ENCODE measurements at regions not wholly inside any gene's neighbourhood (a gene's known extent, or its start where the extent isn't known, plus 50 kb on each side); places are given as distances from the start of the nearest gene placed in this dataset.
"Not testable (repeated sequence)": the region's sequence is repeated elsewhere in the genome, so short reads cannot be mapped to it uniquely, and the experiment has no call there.

DNA sequence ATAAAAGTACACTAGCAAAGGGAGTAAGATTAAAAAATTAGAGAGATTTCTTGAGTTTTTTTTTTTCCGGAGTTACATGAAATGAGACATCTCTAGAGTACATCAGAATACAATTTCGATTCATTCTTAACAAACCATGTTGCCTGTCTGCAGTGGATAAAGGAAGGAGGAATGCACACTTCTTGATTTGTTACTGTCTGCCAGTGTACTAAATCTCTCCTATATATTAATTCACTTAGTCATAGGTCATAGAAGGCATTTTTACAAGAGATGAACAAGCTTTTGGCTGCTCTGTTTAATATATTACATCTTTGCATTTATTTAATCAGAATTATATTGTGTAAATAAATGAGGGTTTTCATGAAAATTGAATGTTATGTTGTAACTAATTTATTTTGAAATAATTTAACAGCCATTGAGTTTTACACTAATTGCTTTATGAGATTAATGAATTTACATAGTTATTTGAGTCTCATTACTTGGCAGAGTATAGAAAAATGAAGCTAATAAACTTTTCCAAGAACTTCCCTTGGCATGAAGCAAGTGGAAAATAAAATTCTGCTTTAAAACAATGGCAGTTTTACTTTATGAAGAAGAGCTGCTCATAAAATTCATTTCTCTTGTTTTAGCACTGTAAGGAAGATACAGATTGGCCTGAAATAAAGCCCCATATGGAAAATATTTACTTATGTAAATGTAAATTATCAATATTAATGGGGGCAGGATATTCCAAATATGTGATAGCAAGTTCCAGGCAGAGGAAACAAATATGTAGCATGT lies 1284.7 kb downstream of the BRINP3 start:
- no peak for DNase-seq
- Mint-ChIP-seq H3K36me3 (no peaks in the 10 kb centered on the region), H3K27ac (no peak overlapping the region), H3K4me1 (no peaks in the 10 kb centered on the region), H3K27me3 (ENCODE audit: low read depth in 3 of 3) (no peaks in the 10 kb centered on the region), H3K9me3 (peaks cover 7 to 44% (median 27%) of the 10 kb centered on the region in 6 donors), H3K4me3 (no peak overlapping the region)

DNA sequence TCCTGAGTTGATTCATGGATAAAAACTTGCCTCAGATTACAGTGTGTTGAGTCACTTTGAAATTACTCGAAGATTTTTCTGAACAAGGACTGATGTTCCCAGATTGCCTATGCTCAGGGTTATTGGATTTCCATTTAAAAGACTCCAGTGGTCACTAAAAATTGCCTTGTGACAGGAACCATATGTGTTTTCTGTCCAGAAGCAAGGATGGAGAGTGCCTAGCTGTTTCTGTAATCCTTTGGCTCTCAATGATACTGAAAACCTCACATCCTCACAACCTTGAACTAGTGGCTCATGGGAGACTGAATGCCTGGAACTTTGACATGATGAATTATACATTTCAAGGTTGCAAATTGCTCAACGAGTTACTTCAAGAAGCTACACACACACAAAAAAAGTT lies 1271.8 kb downstream of the BRINP3 start:
- H3K27ac Mint-ChIP-seq, result no peak overlapping the region
- peaks cover 12 to 25% (median 21%) of the 10 kb centered on the region in 6 donors for H3K9me3 Mint-ChIP-seq
- no peaks in the 10 kb centered on the region for H3K36me3 Mint-ChIP-seq
- no peak for DNase-seq
- H3K4me1 Mint-ChIP-seq, result no peaks in the 10 kb centered on the region
- H3K27me3 Mint-ChIP-seq (ENCODE audit: low read depth in 3 of 3), result peaks cover 0 to 1% (median 0%) of the 10 kb centered on the region in 3 donors
- H3K4me3 Mint-ChIP-seq, result no peak overlapping the region

DNA sequence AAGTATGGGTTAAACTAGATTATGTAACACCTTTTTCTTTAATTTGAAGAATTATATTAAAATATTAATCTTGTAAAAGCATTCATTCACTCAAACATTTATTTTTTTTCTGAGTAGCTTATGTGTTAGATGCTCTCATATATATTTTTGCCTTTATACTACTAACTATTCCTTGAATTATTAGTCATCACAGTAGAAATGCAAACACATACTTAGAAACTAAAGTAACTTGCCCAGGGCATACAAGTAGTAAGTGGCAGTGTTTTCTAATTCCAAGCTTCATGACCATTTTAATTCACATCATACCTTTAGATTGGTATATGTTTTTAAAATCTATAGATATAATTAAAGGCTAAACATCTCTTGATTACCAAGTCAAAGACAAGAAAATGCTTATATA lies 1271.0 kb downstream of the BRINP3 start:
- no peak for DNase-seq
- no peaks in the 10 kb centered on the region for H3K36me3 Mint-ChIP-seq
- no peak overlapping the region for H3K27ac Mint-ChIP-seq
- peaks cover 12 to 25% (median 21%) of the 10 kb centered on the region in 6 donors for H3K9me3 Mint-ChIP-seq
- no peaks in the 10 kb centered on the region for H3K4me1 Mint-ChIP-seq
- no peak overlapping the region for H3K4me3 Mint-ChIP-seq
- peaks cover 0 to 1% (median 0%) of the 10 kb centered on the region in 3 donors for H3K27me3 Mint-ChIP-seq (ENCODE audit: low read depth in 3 of 3)

DNA sequence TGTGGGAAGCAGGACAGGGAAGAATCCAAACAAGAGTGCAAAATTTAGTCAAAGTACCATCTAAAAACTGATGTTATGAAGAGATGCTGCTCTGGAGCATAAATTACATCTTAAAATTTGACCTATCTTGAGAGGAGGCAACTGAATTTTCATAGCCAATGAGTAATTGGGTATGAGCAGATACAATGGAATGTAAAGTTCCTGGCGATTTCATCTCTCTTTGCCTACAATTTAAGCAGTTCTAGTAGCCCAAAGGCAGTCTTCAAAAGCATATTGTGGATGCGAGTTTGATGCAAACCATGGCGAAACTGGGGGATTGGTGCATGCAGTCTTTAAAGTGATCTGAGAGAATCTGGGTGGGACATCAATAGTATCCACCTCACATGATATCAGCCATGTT lies 1265.9 kb downstream of the BRINP3 start:
- DNase-seq, result no peak
- Mint-ChIP-seq H3K27me3 (ENCODE audit: low read depth in 3 of 3) (no peaks in the 10 kb centered on the region), H3K4me1 (no peaks in the 10 kb centered on the region), H3K4me3 (no peak overlapping the region), H3K36me3 (no peaks in the 10 kb centered on the region), H3K27ac (no peak overlapping the region), H3K9me3 (peaks cover 9 to 28% (median 20%) of the 10 kb centered on the region in 6 donors)

DNA sequence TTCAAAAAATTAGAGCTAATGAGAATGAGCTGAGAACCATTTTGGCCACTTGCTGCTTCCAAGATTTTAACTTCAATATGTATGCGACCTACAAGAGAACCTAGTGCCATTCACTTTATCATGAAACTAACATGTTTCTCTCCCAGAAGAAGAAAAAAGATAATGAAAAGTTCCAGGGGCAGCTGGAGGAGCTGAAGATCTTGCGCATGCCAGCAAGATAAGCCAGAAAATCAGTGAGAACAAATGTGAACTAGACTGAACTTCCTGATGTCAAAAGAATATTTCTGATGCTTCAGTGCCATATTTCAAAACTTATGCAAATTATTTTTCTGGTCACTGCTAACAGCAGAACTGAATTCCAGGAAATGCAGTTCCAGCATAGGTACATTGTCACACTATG lies 1265.1 kb downstream of the BRINP3 start:
- Mint-ChIP-seq H3K4me3 (no peak overlapping the region), H3K9me3 (peaks cover 8 to 28% (median 22%) of the 10 kb centered on the region in 6 donors), H3K4me1 (no peaks in the 10 kb centered on the region)

DNA sequence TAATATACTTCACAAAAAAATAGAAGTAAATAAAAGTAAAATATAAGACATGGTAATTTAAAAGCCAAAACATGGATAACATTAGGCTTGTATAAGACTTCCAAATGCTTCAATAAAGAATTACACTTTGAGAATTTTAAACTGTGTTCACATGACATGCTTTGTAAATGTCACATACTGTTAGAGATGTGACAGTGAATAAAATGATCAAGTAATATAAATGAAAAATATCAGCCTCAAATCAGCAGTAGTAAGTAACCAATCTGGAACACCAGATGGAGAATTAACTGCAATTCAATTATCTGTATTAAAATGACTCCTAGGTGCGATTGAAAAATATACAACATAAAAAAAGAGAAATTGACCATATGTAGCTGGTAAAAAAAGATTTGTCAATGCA lies 1260.8 kb downstream of the BRINP3 start:
- Mint-ChIP-seq H3K9me3 (peaks cover 3 to 33% (median 17%) of the 10 kb centered on the region in 6 donors), H3K36me3 (no peaks in the 10 kb centered on the region), H3K4me3 (no peak overlapping the region), H3K4me1 (no peaks in the 10 kb centered on the region), H3K27me3 (ENCODE audit: low read depth in 3 of 3) (no peaks in the 10 kb centered on the region), H3K27ac (no peak overlapping the region)
- DNase-seq, result no peak

More for the DNA sequence above, 1265.1 kb downstream of the BRINP3 start:
- Mint-ChIP-seq H3K36me3 (no peaks in the 10 kb centered on the region), H3K27ac (no peak overlapping the region), H3K27me3 (ENCODE audit: low read depth in 3 of 3) (no peaks in the 10 kb centered on the region)
- no peak for DNase-seq

DNA sequence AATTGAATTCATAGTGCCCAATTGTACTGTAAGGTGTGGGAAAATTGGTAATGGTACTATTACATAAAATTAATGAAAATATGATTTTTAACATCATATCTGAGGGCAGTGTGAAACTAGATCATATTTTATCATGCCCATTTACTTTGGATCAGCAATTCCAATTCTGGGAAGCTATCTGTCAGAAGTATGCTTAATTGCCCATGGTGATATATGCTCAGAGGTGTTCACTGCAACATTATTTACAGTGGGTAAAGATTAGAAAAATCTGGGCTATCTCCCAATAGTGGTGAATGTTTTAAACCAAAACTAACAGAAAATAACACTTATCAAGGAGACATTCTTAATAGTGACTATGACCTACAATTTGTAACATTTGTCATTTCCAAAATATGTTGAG lies 1260.0 kb downstream of the BRINP3 start:
- no peak for DNase-seq
- H3K27me3 Mint-ChIP-seq (ENCODE audit: low read depth in 3 of 3), result no peaks in the 10 kb centered on the region
- no peaks in the 10 kb centered on the region for H3K36me3 Mint-ChIP-seq
- H3K4me3 Mint-ChIP-seq, result no peak overlapping the region
- no peaks in the 10 kb centered on the region for H3K4me1 Mint-ChIP-seq
- no peak overlapping the region for H3K27ac Mint-ChIP-seq
- peaks cover 3 to 33% (median 17%) of the 10 kb centered on the region in 6 donors for H3K9me3 Mint-ChIP-seq

DNA sequence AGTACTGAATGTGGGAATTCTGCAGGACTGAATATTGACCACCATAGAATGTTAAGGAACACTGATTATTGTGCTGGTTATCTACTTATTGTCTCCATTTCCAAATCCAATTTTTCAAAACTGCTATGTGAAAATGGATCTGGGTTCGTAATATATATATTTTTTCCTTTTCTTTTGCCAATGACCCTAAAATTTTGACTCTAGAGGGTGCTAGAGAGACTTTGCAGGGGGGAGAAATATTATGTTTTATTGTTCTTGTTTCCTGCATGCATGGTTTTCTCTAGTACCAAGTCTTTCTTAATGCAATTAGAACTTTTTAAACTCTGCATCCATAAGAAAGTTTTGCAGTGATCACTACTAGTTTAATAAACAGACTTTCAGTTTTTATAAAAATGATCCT lies 1256.9 kb downstream of the BRINP3 start:
- peaks cover 0 to 3% (median 0%) of the 10 kb centered on the region in 3 donors for H3K36me3 Mint-ChIP-seq
- no peaks in the 10 kb centered on the region for H3K4me1 Mint-ChIP-seq
- H3K27ac Mint-ChIP-seq, result no peak overlapping the region
- no peak overlapping the region for H3K4me3 Mint-ChIP-seq
- H3K27me3 Mint-ChIP-seq (ENCODE audit: low read depth in 3 of 3), result no peaks in the 10 kb centered on the region
- peaks cover 6 to 48% (median 30%) of the 10 kb centered on the region in 6 donors for H3K9me3 Mint-ChIP-seq
- no peak for DNase-seq

DNA sequence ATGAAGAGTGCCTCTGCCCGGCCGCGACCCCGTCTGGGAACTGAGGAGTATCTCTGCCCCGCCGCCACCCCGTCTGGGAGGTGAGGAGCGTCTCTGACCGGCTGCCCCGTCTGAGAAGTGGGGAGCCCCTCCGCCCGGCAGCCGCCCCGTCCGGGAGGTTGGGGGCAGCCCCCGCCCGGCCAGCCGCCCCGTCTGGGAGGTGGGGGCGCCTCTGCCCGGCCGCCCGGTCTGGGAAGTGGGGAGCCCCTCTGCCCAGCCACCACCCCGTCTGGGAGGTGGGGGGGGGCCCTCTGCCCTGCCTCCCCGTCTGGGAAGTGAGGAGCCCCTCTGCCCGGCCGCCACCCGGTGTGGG lies 1251.9 kb downstream of the BRINP3 start:
- H3K36me3 Mint-ChIP-seq; H3K27ac Mint-ChIP-seq; DNase-seq; H3K4me1 Mint-ChIP-seq; H3K27me3 Mint-ChIP-seq (ENCODE audit: low read depth in 3 of 3); H3K4me3 Mint-ChIP-seq: not testable (repeated sequence)
- H3K9me3 Mint-ChIP-seq, result peaks cover 6 to 45% (median 24%) of the 10 kb centered on the region in 6 donors

DNA sequence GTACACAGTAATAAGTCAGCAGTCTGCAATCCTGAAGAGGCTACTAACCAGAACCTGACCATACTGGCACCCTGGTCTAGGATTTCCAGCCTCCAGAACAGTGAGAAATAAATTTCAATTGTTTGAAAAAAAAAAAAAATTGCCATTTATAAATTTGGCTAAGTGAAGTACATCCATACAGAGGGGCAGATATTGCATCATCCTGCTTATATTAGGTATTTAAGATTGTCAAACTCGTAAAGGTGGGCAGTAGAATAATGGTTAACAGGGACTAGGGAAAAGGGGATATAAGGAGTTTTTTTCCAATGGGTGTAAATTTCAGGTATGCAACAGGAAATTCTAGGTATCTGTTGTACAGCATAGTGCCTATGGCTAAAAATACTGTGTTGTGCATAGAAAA lies 1250.9 kb downstream of the BRINP3 start:
- peaks cover 7 to 46% (median 29%) of the 10 kb centered on the region in 6 donors for H3K9me3 Mint-ChIP-seq
- no peak for DNase-seq
- peaks cover 0 to 4% (median 0%) of the 10 kb centered on the region in 3 donors for H3K27me3 Mint-ChIP-seq (ENCODE audit: low read depth in 3 of 3)
- no peak overlapping the region for H3K27ac Mint-ChIP-seq
- H3K36me3 Mint-ChIP-seq, result peaks cover 0 to 3% (median 0%) of the 10 kb centered on the region in 3 donors
- no peaks in the 10 kb centered on the region for H3K4me1 Mint-ChIP-seq
- H3K4me3 Mint-ChIP-seq, result no peak overlapping the region

DNA sequence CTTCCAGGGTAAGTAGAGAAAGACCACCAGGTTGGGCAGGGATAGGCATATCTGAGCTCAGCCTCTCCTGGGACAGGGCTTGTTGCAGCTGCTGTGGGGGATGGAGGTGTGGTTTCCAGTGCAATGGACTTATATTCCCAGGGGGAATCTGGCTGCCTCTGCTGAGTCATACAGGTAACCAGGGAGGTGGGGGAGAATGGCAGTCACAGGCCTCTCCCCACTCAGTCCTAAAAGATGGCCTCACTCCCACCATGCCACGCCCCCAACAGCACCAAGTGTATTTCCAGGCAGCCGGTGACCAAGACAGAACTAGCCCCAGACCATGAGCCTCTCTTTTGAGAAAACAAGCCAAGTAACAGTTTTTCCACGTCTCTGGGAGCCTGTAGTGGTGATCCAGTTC lies 1240.7 kb downstream of the BRINP3 start:
- Mint-ChIP-seq H3K4me3 (no peak overlapping the region), H3K4me1 (no peaks in the 10 kb centered on the region), H3K27me3 (ENCODE audit: low read depth in 3 of 3) (peaks cover 0 to 2% (median under 1%) of the 10 kb centered on the region in 3 donors), H3K9me3 (peaks cover 20 to 66% (median 40%) of the 10 kb centered on the region in 6 donors), H3K36me3 (no peaks in the 10 kb centered on the region), H3K27ac (no peak overlapping the region)
- no peak for DNase-seq

DNA sequence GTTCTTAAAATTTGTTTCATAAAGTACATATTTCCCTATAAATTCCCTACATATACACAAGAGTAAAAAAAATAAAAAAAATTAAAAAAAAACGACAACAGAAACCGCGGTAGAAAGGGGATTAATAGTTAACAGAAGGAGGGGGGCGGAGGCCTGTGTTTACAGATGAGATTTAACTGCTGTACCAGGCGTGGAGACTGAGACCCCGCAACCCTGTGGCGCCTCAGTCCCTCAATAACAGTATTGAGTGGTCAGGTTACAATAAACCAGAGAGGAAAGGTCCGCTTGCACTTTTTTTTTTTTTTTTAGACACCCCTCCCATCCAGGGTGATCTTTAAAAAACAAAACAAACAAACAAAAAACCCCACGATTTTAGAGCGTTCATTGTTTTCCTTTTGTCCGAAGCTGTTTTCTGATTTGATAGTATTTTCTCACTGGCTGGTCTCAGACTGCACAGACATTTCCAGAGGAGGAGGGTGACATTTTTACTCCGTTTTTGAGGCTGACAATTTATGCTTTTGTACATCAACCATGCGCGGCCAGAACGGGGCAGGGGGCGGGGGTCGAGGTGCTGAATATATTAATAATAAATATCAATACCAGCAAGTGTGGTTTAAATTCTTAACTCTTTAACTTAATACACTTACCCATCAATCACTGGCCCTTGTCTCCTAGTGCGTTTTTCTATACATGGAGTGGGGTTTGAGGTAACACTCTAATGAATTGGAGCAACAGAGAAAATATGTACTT lies 1223.9 kb downstream of the BRINP3 start:
- Mint-ChIP-seq H3K27me3 (ENCODE audit: low read depth in 3 of 3) (peaks cover 0 to 2% (median 0%) of the 10 kb centered on the region in 3 donors), H3K4me1 (no peaks in the 10 kb centered on the region), H3K4me3 (no peak overlapping the region), H3K9me3 (peaks cover 9 to 58% (median 23%) of the 10 kb centered on the region in 6 donors), H3K27ac (no peak overlapping the region), H3K36me3 (peaks cover 0 to 4% (median 3%) of the 10 kb centered on the region in 3 donors)
- DNase-seq, result no peak

DNA sequence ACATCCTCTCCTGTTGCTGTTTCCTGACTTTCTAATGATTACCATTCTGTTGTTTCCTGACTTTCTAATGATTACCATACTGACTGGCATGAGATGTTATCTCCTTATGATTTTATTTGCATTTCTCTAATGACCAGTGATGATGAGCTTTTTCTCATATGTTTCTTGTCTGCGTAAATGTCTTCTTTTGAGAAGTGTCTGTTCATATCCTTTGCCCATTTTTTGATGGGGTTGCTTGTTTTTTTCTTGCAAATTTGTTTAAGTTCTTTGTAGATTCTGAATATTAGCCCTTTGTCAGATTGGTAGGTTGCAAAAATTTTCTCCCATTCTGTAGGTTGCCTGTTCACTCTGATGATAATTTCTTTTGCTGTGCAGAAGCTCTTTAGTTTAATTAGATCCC lies 1216.5 kb downstream of the BRINP3 start:
- H3K27ac Mint-ChIP-seq; H3K36me3 Mint-ChIP-seq; H3K4me3 Mint-ChIP-seq; H3K4me1 Mint-ChIP-seq; DNase-seq; H3K27me3 Mint-ChIP-seq (ENCODE audit: low read depth in 3 of 3): not testable (repeated sequence)
- peaks cover 8 to 58% (median 37%) of the 10 kb centered on the region in 6 donors for H3K9me3 Mint-ChIP-seq

DNA sequence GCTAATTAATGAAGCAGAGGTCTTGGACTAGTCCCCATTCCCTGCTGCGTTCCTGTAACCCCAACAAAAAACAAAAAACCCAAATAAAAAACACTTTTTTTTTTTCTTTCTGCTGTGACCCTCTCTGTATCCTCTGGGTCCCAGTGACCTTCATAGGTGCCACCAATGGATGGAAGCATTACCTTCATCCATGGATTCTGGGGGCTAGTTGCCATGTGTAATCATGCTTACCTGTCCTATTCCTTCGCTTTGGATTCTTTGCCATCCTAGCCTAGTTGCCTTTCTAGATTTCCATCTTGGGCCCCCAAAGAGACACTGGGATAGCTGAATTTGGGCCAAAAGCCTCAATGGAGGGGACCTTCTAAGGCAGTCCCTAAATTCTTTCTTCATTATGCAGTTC lies 1208.7 kb downstream of the BRINP3 start:
- peaks cover 16 to 62% (median 46%) of the 10 kb centered on the region in 6 donors for H3K9me3 Mint-ChIP-seq
- H3K4me3 Mint-ChIP-seq, result no peak overlapping the region
- H3K27ac Mint-ChIP-seq, result no peak overlapping the region
- no peak for DNase-seq
- no peaks in the 10 kb centered on the region for H3K27me3 Mint-ChIP-seq (ENCODE audit: low read depth in 3 of 3)
- no peaks in the 10 kb centered on the region for H3K36me3 Mint-ChIP-seq
- no peaks in the 10 kb centered on the region for H3K4me1 Mint-ChIP-seq
